Caco-2 (cell line): ENCODE measurements at regions not wholly inside any gene's neighbourhood (a gene's known extent, or its start where the extent isn't known, plus 50 kb on each side); places are given as distances from the start of the nearest gene placed in this dataset.
A peak's percentile ranks its signal among the peaks of the same experiment; 100 is the strongest.
"Not testable (repeated sequence)": the region's sequence is repeated elsewhere in the genome, so short reads cannot be mapped to it uniquely, and the experiment has no call there.

Experiments
- BruUV-seq: library from RNA; stranded (reverse); fragments of 400-500 nt; replicated peaks from 2 replicates; lab custom pipeline; 2021; lab: Mats Ljungman, UMichigan
- CTCF ChIA-PET: fragments of 300-600 bp; sonication (Branson Sonifier 250); formaldehyde crosslinking; loops from one replicate; lab custom pipeline; 2022; ENCODE audit warnings: antibody characterized with exemption; lab: Charles Lee
- POLR2A ChIA-PET: fragments of 300-600 bp; sonication (Branson Sonifier 250); formaldehyde crosslinking; loops from one replicate; lab custom pipeline; 2022; ENCODE audit warnings: antibody characterized with exemption; lab: Charles Lee
- DNase-seq, 2 experiments: peaks; one replicate each; pipeline versions ENCODE4 v3.0.0 to v3.0.0-alpha.2; 2020 to 2022
- H3K27me3 ChIP-seq: replicated peaks from 2 replicates; pipeline ENCODE4 v1.6.0; 2011; ENCODE audit warnings: low read length; ENCODE audit not compliant: control insufficient read depth, insufficient read depth
- H3K36me3 ChIP-seq: 2 replicates; pipeline ENCODE4 v1.5.1; 2011; ENCODE audit warnings: low read length; ENCODE audit not compliant: control insufficient read depth, insufficient read depth
- H3K4me1 ChIP-seq: fragments of 250-450 bp; sonication (Bioruptor Pico); 2 replicates; pipeline ENCODE4 v1.5.1; 2020; ENCODE audit warnings: mild to moderate bottlenecking
- H3K4me3 ChIP-seq: 2 replicates; pipeline ENCODE4 v1.5.1; 2011; ENCODE audit warnings: low read depth, mild to moderate bottlenecking, control low read depth, low read length
- H3K9me3 ChIP-seq: fragments of 250-450 bp; sonication (Bioruptor Pico); 2 replicates; pipeline ENCODE4 v1.5.1; 2020; ENCODE audit warnings: mild to moderate bottlenecking, moderate library complexity
- H3K27ac Mint-ChIP-seq: one replicate; pipeline ENCODE4 v1.8.0; 2022; ENCODE audit warnings: mixed read lengths; ENCODE audit not compliant: unreplicated experiment
- H3K27me3 Mint-ChIP-seq: one replicate; pipeline ENCODE4 v1.8.0; 2022; ENCODE audit warnings: mixed read lengths; ENCODE audit not compliant: insufficient read depth, unreplicated experiment
- H3K36me3 Mint-ChIP-seq: one replicate; pipeline ENCODE4 v1.8.0; 2022; ENCODE audit warnings: mild to moderate bottlenecking, mixed read lengths; ENCODE audit not compliant: insufficient read depth, unreplicated experiment
- H3K4me1 Mint-ChIP-seq: one replicate; pipeline ENCODE4 v1.8.0; 2022; ENCODE audit warnings: low read depth, mixed read lengths; ENCODE audit not compliant: unreplicated experiment
- H3K4me3 Mint-ChIP-seq: one replicate; pipeline ENCODE4 v1.8.0; 2022; ENCODE audit warnings: mild to moderate bottlenecking, moderate library complexity, mixed read lengths; ENCODE audit not compliant: unreplicated experiment
- H3K9me3 Mint-ChIP-seq: one replicate; pipeline ENCODE4 v1.8.0; 2022; ENCODE audit warnings: mixed read lengths; ENCODE audit not compliant: unreplicated experiment
- intact Hi-C: fragments of 100-400 bp; cut with micrococcal nuclease; formaldehyde crosslinking; loops from one replicate; pipeline ENCODE4 v1.10.0; 2022; ENCODE audit not compliant: unreplicated experiment

- H3K4me1 ChIP-seq, H3K9me3 ChIP-seq, H3K27me3 Mint-ChIP-seq, H3K4me3 ChIP-seq, DNase-seq, H3K36me3 ChIP-seq, H3K27me3 ChIP-seq, intact Hi-C loops, H3K36me3 Mint-ChIP-seq, H3K9me3 Mint-ChIP-seq, BruUV-seq, H3K27ac Mint-ChIP-seq, H3K4me1 Mint-ChIP-seq, CTCF ChIA-PET, POLR2A ChIA-PET: not testable (repeated sequence)
- peak overlapping the region; percentile 65 for H3K4me3 Mint-ChIP-seq
Observed at GRCh38 chr1:121008512-121009215, 119.1 kb downstream of the PPIAL4A start.

GRCh38 chr1:121009216-121010057 is 119.9 kb downstream of the PPIAL4A start:
- H3K27me3 Mint-ChIP-seq, H3K36me3 Mint-ChIP-seq, CTCF ChIA-PET, BruUV-seq, H3K9me3 ChIP-seq, H3K36me3 ChIP-seq, H3K27ac Mint-ChIP-seq, H3K4me1 ChIP-seq, H3K9me3 Mint-ChIP-seq, H3K4me3 ChIP-seq, DNase-seq, H3K27me3 ChIP-seq, H3K4me3 Mint-ChIP-seq, intact Hi-C loops, H3K4me1 Mint-ChIP-seq, POLR2A ChIA-PET: not testable (repeated sequence)

- H3K4me3 Mint-ChIP-seq, H3K36me3 Mint-ChIP-seq, H3K9me3 Mint-ChIP-seq, H3K4me1 Mint-ChIP-seq, H3K27ac Mint-ChIP-seq, CTCF ChIA-PET, H3K27me3 Mint-ChIP-seq, BruUV-seq, H3K9me3 ChIP-seq, H3K27me3 ChIP-seq, DNase-seq, intact Hi-C loops, POLR2A ChIA-PET, H3K36me3 ChIP-seq, H3K4me3 ChIP-seq, H3K4me1 ChIP-seq: not testable (repeated sequence)
Observed at GRCh38 chr1:121010141-121010540, 120.6 kb downstream of the PPIAL4A start.

- DNase-seq, H3K4me3 ChIP-seq, intact Hi-C loops, H3K27ac Mint-ChIP-seq, H3K27me3 ChIP-seq, H3K4me1 Mint-ChIP-seq, H3K36me3 Mint-ChIP-seq, H3K4me3 Mint-ChIP-seq, H3K36me3 ChIP-seq, POLR2A ChIA-PET, CTCF ChIA-PET, H3K27me3 Mint-ChIP-seq, H3K9me3 ChIP-seq, H3K4me1 ChIP-seq, BruUV-seq, H3K9me3 Mint-ChIP-seq: not testable (repeated sequence)
Observed at GRCh38 chr1:121013181-121013580, 123.6 kb downstream of the PPIAL4A start.

GRCh38 chr1:121016182-121017028 is 126.8 kb downstream of the PPIAL4A start:
- H3K9me3 ChIP-seq, H3K4me1 Mint-ChIP-seq, intact Hi-C loops, BruUV-seq, H3K36me3 ChIP-seq, H3K27me3 Mint-ChIP-seq, H3K4me1 ChIP-seq, H3K9me3 Mint-ChIP-seq, H3K4me3 ChIP-seq, POLR2A ChIA-PET, H3K27me3 ChIP-seq, CTCF ChIA-PET: not testable (repeated sequence)
- DNase-seq, result peak; percentile 34 to 67
- Mint-ChIP-seq H3K4me3 (peak overlapping the region; percentile 57), H3K36me3 (peaks cover 13% of the 10 kb centered on the region), H3K27ac (peak overlapping the region; percentile 88)

- POLR2A ChIA-PET, H3K9me3 Mint-ChIP-seq, CTCF ChIA-PET, DNase-seq, H3K4me1 Mint-ChIP-seq, H3K4me3 Mint-ChIP-seq, H3K27ac Mint-ChIP-seq, H3K9me3 ChIP-seq, H3K36me3 ChIP-seq, intact Hi-C loops, H3K4me1 ChIP-seq, H3K27me3 Mint-ChIP-seq, BruUV-seq, H3K4me3 ChIP-seq, H3K27me3 ChIP-seq: not testable (repeated sequence)
- H3K36me3 Mint-ChIP-seq, result peaks cover 13% of the 10 kb centered on the region
Observed at GRCh38 chr1:121019715-121020349, 130.3 kb downstream of the PPIAL4A start.
